Natural killer cell treated with Interleukin-12 subunit alpha and Interleukin-12 subunit beta and Interleukin-15 and Interleukin-18, amount 100 ng/mL, for 72 hours (primary cell): ENCODE measurements at regions not wholly inside any gene's neighbourhood (a gene's known extent, or its start where the extent isn't known, plus 50 kb on each side); places are given as distances from the start of the nearest gene placed in this dataset.
"Not testable (repeated sequence)": the region's sequence is repeated elsewhere in the genome, so short reads cannot be mapped to it uniquely, and the experiment has no call there.

Source experiments
- ATAC-seq, 2 donors: fragments of 150-1000 bp; cut with Tn5 transposase in 1 of 2; sonication (Bioruptor Pico), chemical (Tn5 transposase) in 1 of 2; 2 replicates each; pipeline ENCODE4 v1.10.0; 2021
- DNase-seq: peaks from one replicate; pipeline ENCODE4 v3.0.0; 2022; ENCODE audit warnings: low spot score
- H3K27ac Mint-ChIP-seq, 2 donors: 1 replicate in 1 of 2; 2 replicates in 1 of 2; pipeline ENCODE4 v1.8.0; 2022; ENCODE audit warnings: mixed read lengths in 2 of 2, mild to moderate bottlenecking in 1 of 2, moderate library complexity in 1 of 2
- H3K27me3 Mint-ChIP-seq, 2 donors: 1 replicate in 1 of 2; 2 replicates in 1 of 2; pipeline ENCODE4 v1.8.0; 2022; ENCODE audit warnings: mixed read lengths in 2 of 2
- H3K36me3 Mint-ChIP-seq: one replicate; pipeline ENCODE4 v1.8.0; 2022; ENCODE audit warnings: mixed read lengths
- H3K4me1 Mint-ChIP-seq, 2 donors: 1 replicate in 1 of 2; 2 replicates in 1 of 2; pipeline ENCODE4 v1.8.0; 2022; ENCODE audit warnings: low read depth in 2 of 2, mixed read lengths in 2 of 2, mild to moderate bottlenecking in 1 of 2
- H3K4me3 Mint-ChIP-seq: one replicate; pipeline ENCODE4 v1.8.0; 2022; ENCODE audit warnings: mixed read lengths
- H3K9me3 Mint-ChIP-seq: 2 replicates; pipeline ENCODE4 v1.8.0; 2022; ENCODE audit warnings: mixed read lengths

DNA sequence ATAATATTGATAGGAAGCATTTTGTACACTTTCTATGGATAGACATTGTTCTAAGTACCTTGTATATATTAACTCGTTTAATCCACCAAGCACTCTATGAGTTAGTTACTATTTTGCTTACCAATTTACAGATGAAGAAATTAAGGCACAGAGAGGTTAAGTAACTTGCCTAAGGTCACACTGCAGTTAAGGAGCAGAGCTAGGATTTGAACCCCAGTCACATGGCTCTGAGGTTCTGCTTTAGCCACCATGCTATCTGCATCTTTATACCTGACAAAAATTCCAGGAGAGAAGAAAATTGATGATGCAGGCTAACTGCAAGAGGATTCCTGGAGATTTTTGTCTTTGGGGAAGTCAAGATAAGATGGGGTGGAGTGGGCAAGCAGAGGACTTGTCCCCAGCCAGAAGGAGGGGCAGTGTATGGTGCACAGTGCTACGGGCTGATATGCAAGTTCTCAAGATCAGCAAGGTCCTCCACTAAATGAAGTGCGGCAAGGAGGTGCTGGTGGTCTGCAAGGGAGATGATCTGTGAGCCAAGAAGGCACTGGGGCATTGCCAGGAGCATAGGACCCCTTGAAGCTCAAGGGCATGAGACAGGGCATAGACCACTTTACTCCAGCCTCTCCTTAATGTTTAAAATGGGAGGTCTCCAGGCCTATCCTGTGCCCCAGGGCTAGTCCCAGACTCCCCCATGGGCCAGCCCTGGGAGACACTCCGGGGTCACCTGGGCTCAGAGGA, 430.6 kb downstream of the RPS24 start:
- Mint-ChIP-seq H3K9me3 (no peaks in the 10 kb centered on the region), H3K4me3 (no peak overlapping the region), H3K4me1 (no peaks in the 10 kb centered on the region), H3K27ac (no peak overlapping the region), H3K27me3 (no peaks in the 10 kb centered on the region), H3K36me3 (no peaks in the 10 kb centered on the region)
- ATAC-seq = no peak
- no peak for DNase-seq

- DNase-seq (no peak), ATAC-seq (no peak)
- Mint-ChIP-seq H3K27me3 (no peaks in the 10 kb centered on the region), H3K27ac (no peak overlapping the region), H3K4me1 (no peaks in the 10 kb centered on the region), H3K36me3 (no peaks in the 10 kb centered on the region), H3K9me3 (no peaks in the 10 kb centered on the region), H3K4me3 (no peak overlapping the region)
Observed at GRCh38 chr10:78464856-78465267, 431.2 kb downstream of the RPS24 start.

DNA sequence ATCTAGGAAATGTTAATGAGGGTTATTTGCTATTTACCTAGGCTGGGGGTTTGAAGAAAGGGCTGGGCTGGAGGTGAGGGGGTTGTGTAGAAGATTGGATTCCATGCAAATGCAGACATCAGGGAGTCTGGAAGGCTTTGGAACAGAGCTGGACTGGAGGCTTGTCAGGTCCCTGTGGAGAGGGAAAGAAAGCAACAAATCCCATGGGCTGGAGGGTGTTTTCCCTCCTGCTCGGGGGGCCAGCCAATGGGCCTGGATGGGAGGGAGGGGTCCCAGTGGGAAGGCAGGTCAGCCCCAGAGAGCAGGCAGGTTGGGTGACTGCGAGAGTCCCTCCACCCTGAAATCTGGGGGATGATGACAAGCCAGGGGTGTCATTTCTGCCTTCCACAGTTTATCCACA, 431.8 kb downstream of the RPS24 start:
- H3K36me3 Mint-ChIP-seq = no peaks in the 10 kb centered on the region
- ATAC-seq (no peak), DNase-seq (no peak)
- H3K4me3 Mint-ChIP-seq = no peak overlapping the region
- H3K27ac Mint-ChIP-seq = no peak overlapping the region
- no peaks in the 10 kb centered on the region for H3K27me3 Mint-ChIP-seq
- H3K9me3 Mint-ChIP-seq = no peaks in the 10 kb centered on the region
- H3K4me1 Mint-ChIP-seq = no peaks in the 10 kb centered on the region

DNA sequence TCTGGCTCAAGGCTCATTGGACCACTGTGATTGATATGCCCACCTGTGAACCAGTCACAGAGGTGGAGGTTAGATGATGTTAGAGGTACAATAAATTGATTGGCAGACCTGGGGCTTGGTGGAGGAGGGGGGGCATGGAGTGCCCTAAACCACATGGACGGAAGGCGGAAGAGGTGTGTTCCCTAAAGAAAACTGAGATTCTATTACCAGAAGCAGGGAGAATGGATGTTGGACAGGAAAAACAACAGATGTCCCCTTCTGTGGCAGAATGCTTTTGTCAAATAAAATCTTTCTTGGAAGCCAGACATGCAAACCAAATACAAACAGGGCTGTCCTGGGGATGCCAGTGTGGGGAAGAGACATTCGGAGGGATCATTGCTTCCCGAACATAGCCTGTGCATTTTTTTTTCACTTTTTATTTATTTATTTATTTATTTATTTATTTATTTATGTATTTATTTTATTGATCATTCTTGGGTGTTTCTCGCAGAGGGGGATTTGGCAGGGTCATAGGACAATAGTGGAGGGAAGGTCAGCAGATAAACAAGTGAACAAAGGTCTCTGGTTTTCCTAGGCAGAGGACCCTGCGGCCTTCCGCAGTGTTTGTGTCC, 433.9 kb downstream of the RPS24 start:
- Mint-ChIP-seq H3K36me3 (no peaks in the 10 kb centered on the region), H3K4me1 (peaks cover 0 to 4% of the 10 kb centered on the region in 2 donors), H3K27ac (no peak overlapping the region), H3K27me3 (no peaks in the 10 kb centered on the region), H3K4me3 (no peak overlapping the region), H3K9me3 (no peaks in the 10 kb centered on the region)
- ATAC-seq (no peak), DNase-seq (no peak)

DNA sequence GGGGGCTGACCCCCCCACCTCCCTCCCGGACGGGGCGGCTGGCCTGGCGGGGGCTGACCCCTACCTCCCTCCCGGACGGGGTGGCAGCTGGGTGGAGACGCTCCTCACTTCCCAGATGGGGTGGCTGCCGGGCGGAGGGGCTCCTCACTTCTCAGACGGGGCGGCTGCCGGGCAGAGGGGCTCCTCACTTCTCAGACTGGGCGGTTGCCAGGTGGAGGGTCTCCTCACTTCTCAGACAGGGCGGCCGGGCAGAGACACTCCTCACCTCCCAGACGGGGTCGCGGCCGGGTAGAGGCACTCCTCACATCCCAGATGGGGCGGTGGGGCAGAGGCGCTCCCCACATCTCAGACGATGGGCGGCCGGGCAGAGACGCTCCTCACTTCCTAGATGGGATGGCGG, 435.1 kb downstream of the RPS24 start:
- not testable (repeated sequence) for H3K36me3 Mint-ChIP-seq, H3K9me3 Mint-ChIP-seq, DNase-seq, ATAC-seq, H3K4me1 Mint-ChIP-seq, H3K27me3 Mint-ChIP-seq, H3K27ac Mint-ChIP-seq, H3K4me3 Mint-ChIP-seq

DNA sequence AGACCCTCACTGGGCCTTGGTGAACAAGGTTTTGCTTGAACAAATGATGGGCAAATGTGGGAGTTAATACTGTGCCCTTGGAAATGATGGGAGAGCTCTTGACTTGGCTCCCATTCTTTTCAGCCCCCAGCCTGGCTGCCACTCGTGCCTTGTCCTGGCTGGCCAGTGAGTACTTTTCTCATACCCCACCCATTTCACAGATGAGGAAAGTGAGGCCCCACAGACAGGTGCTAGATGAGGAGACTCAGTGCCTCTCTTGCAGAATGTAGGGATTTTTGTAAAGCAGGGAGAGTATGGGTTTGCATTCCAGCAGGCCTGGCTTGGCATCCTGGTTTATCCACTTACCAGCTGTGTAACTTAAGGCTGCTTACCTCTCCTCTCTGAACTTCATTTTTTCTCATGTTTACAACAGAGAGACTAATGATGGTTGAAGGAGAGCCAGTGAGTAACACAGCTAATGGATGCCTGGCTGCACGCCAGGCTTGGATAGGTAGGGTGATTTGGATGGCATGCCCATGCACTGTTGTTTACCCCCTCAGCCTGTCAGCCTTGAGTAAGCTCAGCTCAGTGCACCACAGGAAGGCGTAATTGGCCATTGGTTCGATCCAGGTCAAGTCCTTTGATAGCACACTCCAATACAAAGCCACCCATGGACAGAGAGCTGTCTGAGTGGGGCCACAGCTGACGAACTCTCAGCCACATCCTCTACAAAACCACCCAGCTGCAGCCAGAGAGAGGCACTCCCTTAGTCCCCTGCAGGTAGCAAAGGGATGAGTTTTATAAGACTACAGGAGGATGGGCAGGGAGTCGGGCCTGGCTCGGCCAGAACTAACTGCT, 436.8 kb downstream of the RPS24 start:
- no peak overlapping the region for H3K27ac Mint-ChIP-seq
- DNase-seq = no peak
- peak in 1 of 2 donors; percentile 34 for ATAC-seq
- H3K9me3 Mint-ChIP-seq = no peaks in the 10 kb centered on the region
- H3K27me3 Mint-ChIP-seq = no peaks in the 10 kb centered on the region
- H3K4me1 Mint-ChIP-seq = peaks cover 0 to 4% of the 10 kb centered on the region in 2 donors
- H3K36me3 Mint-ChIP-seq = no peaks in the 10 kb centered on the region
- no peak overlapping the region for H3K4me3 Mint-ChIP-seq

DNA sequence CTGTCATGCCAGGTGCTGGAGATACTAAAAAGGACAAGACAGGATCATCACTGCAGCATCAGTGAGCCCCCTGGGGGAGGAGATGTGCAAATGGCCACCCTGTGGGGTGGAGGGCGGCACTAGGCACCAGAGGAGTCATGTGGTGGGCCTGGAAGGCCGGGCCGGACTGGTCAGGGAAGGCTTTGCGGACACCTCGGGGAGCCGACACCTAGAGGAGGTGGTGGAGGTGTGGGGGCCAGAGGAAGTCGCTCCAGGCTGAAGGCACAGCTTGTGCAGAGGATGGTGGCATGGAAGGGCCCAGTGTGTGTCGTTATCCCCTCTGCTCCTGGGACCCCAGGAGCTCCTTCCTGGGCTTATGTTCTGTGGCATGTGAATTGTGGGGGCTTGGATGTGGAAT, 437.7 kb downstream of the RPS24 start:
- Mint-ChIP-seq H3K36me3 (no peaks in the 10 kb centered on the region), H3K4me1 (peaks cover 0 to 4% of the 10 kb centered on the region in 2 donors), H3K27ac (no peak overlapping the region), H3K4me3 (no peak overlapping the region), H3K27me3 (no peaks in the 10 kb centered on the region), H3K9me3 (no peaks in the 10 kb centered on the region)
- DNase-seq (no peak), ATAC-seq (no peak)

- no peak overlapping the region for H3K27ac Mint-ChIP-seq
- peaks cover 0 to 4% of the 10 kb centered on the region in 2 donors for H3K4me1 Mint-ChIP-seq
- no peaks in the 10 kb centered on the region for H3K36me3 Mint-ChIP-seq
- H3K27me3 Mint-ChIP-seq = no peaks in the 10 kb centered on the region
- H3K9me3 Mint-ChIP-seq = no peaks in the 10 kb centered on the region
- DNase-seq (no peak), ATAC-seq (no peak)
- no peak overlapping the region for H3K4me3 Mint-ChIP-seq
Observed at GRCh38 chr10:78471723-78472550, 438.3 kb downstream of the RPS24 start.

DNA sequence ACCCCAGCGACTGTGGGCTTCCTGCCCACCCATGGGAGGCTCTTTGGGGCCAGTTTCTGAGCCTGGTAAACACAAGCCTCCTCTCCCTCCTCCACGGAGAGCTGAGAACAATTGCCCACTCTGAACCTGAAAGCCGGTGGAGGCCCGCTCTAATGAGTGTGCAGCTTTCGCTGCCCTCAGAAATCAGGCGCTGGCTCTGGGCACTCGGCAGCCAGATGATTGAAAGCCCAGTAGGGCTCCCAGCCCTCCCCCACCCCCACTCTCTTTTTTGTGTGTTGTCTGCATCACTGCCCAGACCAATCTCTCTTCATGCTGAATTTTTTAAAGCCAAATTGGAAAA, 438.9 kb downstream of the RPS24 start:
- no peaks in the 10 kb centered on the region for H3K27me3 Mint-ChIP-seq
- H3K4me1 Mint-ChIP-seq = peaks cover 0 to 4% of the 10 kb centered on the region in 2 donors

DNA sequence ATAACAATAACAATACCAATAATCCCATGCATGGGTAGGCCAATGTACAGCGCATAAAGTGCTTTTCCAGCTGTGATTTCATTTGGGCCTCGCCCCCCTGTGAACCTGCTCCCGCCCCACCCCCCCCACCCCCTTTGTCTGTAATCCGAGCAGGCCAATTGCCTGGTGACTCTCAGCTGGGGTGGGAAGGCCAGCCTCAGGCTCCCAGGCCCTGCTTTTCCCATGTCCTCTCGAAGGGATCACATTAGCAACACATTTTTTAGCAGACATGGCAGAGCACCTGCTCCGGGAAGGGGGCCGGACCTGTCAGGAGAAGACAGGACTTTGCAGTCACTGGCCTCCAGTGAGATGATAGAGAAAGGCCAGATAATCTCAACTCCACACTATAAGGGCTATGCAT, 439.3 kb downstream of the RPS24 start:
- no peak for ATAC-seq
- H3K4me3 Mint-ChIP-seq = no peak overlapping the region
- H3K36me3 Mint-ChIP-seq = no peaks in the 10 kb centered on the region
- H3K27me3 Mint-ChIP-seq = no peaks in the 10 kb centered on the region
- peaks cover 0 to 4% of the 10 kb centered on the region in 2 donors for H3K4me1 Mint-ChIP-seq
- no peak overlapping the region for H3K27ac Mint-ChIP-seq
- DNase-seq = no peak
- no peaks in the 10 kb centered on the region for H3K9me3 Mint-ChIP-seq

More for the DNA sequence above, 438.9 kb downstream of the RPS24 start:
- no peak overlapping the region for H3K4me3 Mint-ChIP-seq
- H3K27ac Mint-ChIP-seq = no peak overlapping the region
- H3K9me3 Mint-ChIP-seq = no peaks in the 10 kb centered on the region
- ATAC-seq = no peak
- DNase-seq = no peak
- no peaks in the 10 kb centered on the region for H3K36me3 Mint-ChIP-seq

DNA sequence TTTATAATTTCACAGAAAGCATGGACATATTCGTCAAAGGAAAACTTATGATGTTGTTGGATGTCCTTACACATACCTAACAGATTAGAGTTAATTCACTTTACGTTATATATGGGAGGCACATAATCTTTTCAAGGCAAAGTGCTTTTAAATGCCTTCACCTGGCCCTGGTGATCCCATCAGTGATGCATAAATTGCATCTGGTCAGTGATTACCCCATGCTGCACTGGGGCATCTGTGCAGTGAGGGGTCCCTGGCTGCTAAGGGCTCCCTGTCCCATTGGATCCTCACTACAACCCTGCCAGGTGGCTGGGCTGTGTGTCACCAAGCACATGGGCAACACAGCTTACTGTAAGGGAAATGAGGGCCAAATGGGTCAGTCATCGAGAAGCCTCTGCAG, 441.1 kb downstream of the RPS24 start:
- no peaks in the 10 kb centered on the region for H3K9me3 Mint-ChIP-seq
- no peak for ATAC-seq
- H3K4me1 Mint-ChIP-seq = peaks cover 0 to 4% of the 10 kb centered on the region in 2 donors
- peaks cover 7 to 9% of the 10 kb centered on the region in 2 donors for H3K27me3 Mint-ChIP-seq
- no peak overlapping the region for H3K27ac Mint-ChIP-seq
- no peak for DNase-seq
- no peaks in the 10 kb centered on the region for H3K36me3 Mint-ChIP-seq
- no peak overlapping the region for H3K4me3 Mint-ChIP-seq

GRCh38 chr10:78475437-78475836, 441.8 kb downstream of the RPS24 start:
- no peaks in the 10 kb centered on the region for H3K36me3 Mint-ChIP-seq
- no peak for DNase-seq
- no peak for ATAC-seq
- no peak overlapping the region for H3K27ac Mint-ChIP-seq
- H3K4me1 Mint-ChIP-seq = peaks cover 0 to 4% of the 10 kb centered on the region in 2 donors
- no peak overlapping the region for H3K4me3 Mint-ChIP-seq
- H3K9me3 Mint-ChIP-seq = no peaks in the 10 kb centered on the region
- peaks cover 10 to 16% of the 10 kb centered on the region in 2 donors for H3K27me3 Mint-ChIP-seq

GRCh38 chr10:78476156-78476555, 442.5 kb downstream of the RPS24 start:
- H3K4me3 Mint-ChIP-seq = no peak overlapping the region
- peaks cover 14 to 22% of the 10 kb centered on the region in 2 donors for H3K27me3 Mint-ChIP-seq
- peaks cover 0 to 2% of the 10 kb centered on the region in 2 donors for H3K4me1 Mint-ChIP-seq
- DNase-seq (no peak), ATAC-seq (no peak)
- H3K9me3 Mint-ChIP-seq = no peaks in the 10 kb centered on the region
- no peak overlapping the region for H3K27ac Mint-ChIP-seq
- no peaks in the 10 kb centered on the region for H3K36me3 Mint-ChIP-seq
